ENCODE measurements at regions not wholly inside any gene's neighbourhood (a gene's known extent, or its start where the extent isn't known, plus 50 kb on each side); places are given as distances from the start of the nearest gene placed in this dataset.

GRCh38 chr2:207284556-207285472 lies 119.1 kb upstream of the KLF7 start:
- no peaks in the 10 kb centered on the region for H3K27me3 Mint-ChIP-seq (ENCODE audit: low read depth)
- no peak overlapping the region for H3K4me3 Mint-ChIP-seq (ENCODE audit: unreplicated experiment)
- H3K4me1 Mint-ChIP-seq (ENCODE audit: low read depth): peaks cover 12% of the 10 kb centered on the region
- no peak for DNase-seq (ENCODE audit: low spot score)
- H3K9me3 Mint-ChIP-seq (ENCODE audit: low read depth): no peaks in the 10 kb centered on the region
- no peak for TF ChIP-seq CTCF (IDR thresholded peaks at IDR 0.05)
- H3K27ac Mint-ChIP-seq (ENCODE audit: unreplicated experiment): no peak overlapping the region
- H3K36me3 Mint-ChIP-seq (ENCODE audit: low read depth): no peaks in the 10 kb centered on the region

- H3K9me3 Mint-ChIP-seq (ENCODE audit: low read depth): no peaks in the 10 kb centered on the region
- no peak for TF ChIP-seq CTCF (IDR thresholded peaks at IDR 0.05)
- no peaks in the 10 kb centered on the region for H3K27me3 Mint-ChIP-seq (ENCODE audit: low read depth)
- no peak for DNase-seq (ENCODE audit: low spot score)
- no peaks in the 10 kb centered on the region for H3K36me3 Mint-ChIP-seq (ENCODE audit: low read depth)
- no peak overlapping the region for H3K27ac Mint-ChIP-seq (ENCODE audit: unreplicated experiment)
- no peak overlapping the region for H3K4me3 Mint-ChIP-seq (ENCODE audit: unreplicated experiment)
- H3K4me1 Mint-ChIP-seq (ENCODE audit: low read depth): peaks cover 12% of the 10 kb centered on the region
Measured at GRCh38 chr2:207285473-207285815, 119.7 kb upstream of the KLF7 start.

- no peak for TF ChIP-seq CTCF (IDR thresholded peaks at IDR 0.05)
- DNase-seq (ENCODE audit: low spot score): no peak
- H3K4me1 Mint-ChIP-seq (ENCODE audit: low read depth): peaks cover 12% of the 10 kb centered on the region
- no peaks in the 10 kb centered on the region for H3K9me3 Mint-ChIP-seq (ENCODE audit: low read depth)
- no peak overlapping the region for H3K27ac Mint-ChIP-seq (ENCODE audit: unreplicated experiment)
- no peaks in the 10 kb centered on the region for H3K27me3 Mint-ChIP-seq (ENCODE audit: low read depth)
- no peaks in the 10 kb centered on the region for H3K36me3 Mint-ChIP-seq (ENCODE audit: low read depth)
- no peak overlapping the region for H3K4me3 Mint-ChIP-seq (ENCODE audit: unreplicated experiment)
Measured at GRCh38 chr2:207286106-207286505, 120.4 kb upstream of the KLF7 start.

GRCh38 chr2:207288628-207289027 lies 122.9 kb upstream of the KLF7 start:
- H3K27ac Mint-ChIP-seq (ENCODE audit: unreplicated experiment): no peak overlapping the region
- TF ChIP-seq CTCF (IDR thresholded peaks at IDR 0.05): no peak
- H3K36me3 Mint-ChIP-seq (ENCODE audit: low read depth): no peaks in the 10 kb centered on the region
- DNase-seq (ENCODE audit: low spot score): no peak
- no peak overlapping the region for H3K4me3 Mint-ChIP-seq (ENCODE audit: unreplicated experiment)
- H3K9me3 Mint-ChIP-seq (ENCODE audit: low read depth): no peaks in the 10 kb centered on the region
- H3K27me3 Mint-ChIP-seq (ENCODE audit: low read depth): no peaks in the 10 kb centered on the region
- H3K4me1 Mint-ChIP-seq (ENCODE audit: low read depth): peaks cover 12% of the 10 kb centered on the region

- no peaks in the 10 kb centered on the region for H3K36me3 Mint-ChIP-seq (ENCODE audit: low read depth)
- no peak for DNase-seq (ENCODE audit: low spot score)
- no peak overlapping the region for H3K4me3 Mint-ChIP-seq (ENCODE audit: unreplicated experiment)
- H3K9me3 Mint-ChIP-seq (ENCODE audit: low read depth): no peaks in the 10 kb centered on the region
- peaks cover 12% of the 10 kb centered on the region for H3K4me1 Mint-ChIP-seq (ENCODE audit: low read depth)
- TF ChIP-seq CTCF (IDR thresholded peaks at IDR 0.05): no peak
- no peak overlapping the region for H3K27ac Mint-ChIP-seq (ENCODE audit: unreplicated experiment)
- H3K27me3 Mint-ChIP-seq (ENCODE audit: low read depth): no peaks in the 10 kb centered on the region
Measured at GRCh38 chr2:207289295-207290018, 123.7 kb upstream of the KLF7 start.

All from chondrocyte (in vitro differentiated cells).